GM21447 (cell line): ENCODE measurements at regions not wholly inside any gene's neighbourhood (a gene's known extent, or its start where the extent isn't known, plus 50 kb on each side); places are given as distances from the start of the nearest gene placed in this dataset.

Experiments
- ATAC-seq: cut with Tn5 transposase; IDR thresholded peaks from one replicate; pipeline ENCODE4 v1.9.1; 2021; ENCODE audit not compliant: unreplicated experiment

GRCh38 chr5:54927097-54927746, 58.2 kb downstream of the ESM1 start:
- no peak for ATAC-seq

GRCh38 chr5:54924487-54924886, 60.9 kb downstream of the ESM1 start:
- ATAC-seq: no peak

GRCh38 chr5:54917323-54917722, 68.1 kb downstream of the ESM1 start:
- no peak for ATAC-seq

GRCh38 chr5:54915466-54916027, 69.8 kb downstream of the ESM1 start:
- no peak for ATAC-seq

- no peak for ATAC-seq
Observed at GRCh38 chr5:54912021-54912420, 73.4 kb downstream of the ESM1 start.

GRCh38 chr5:54909911-54910870, 75.2 kb downstream of the ESM1 start:
- ATAC-seq: no peak

GRCh38 chr5:54908774-54909525, 76.4 kb downstream of the ESM1 start:
- ATAC-seq: no peak

GRCh38 chr5:54905942-54906537, 79.4 kb downstream of the ESM1 start:
- no peak for ATAC-seq

- ATAC-seq: no peak
Observed at GRCh38 chr5:54905246-54905795, 80.1 kb downstream of the ESM1 start.

GRCh38 chr5:54904425-54904824, 81.0 kb downstream of the ESM1 start:
- no peak for ATAC-seq

GRCh38 chr5:54902791-54903473, 82.5 kb downstream of the ESM1 start:
- ATAC-seq: peak; percentile 99

GRCh38 chr5:54900984-54901725, 84.2 kb downstream of the ESM1 start:
- ATAC-seq: no peak

GRCh38 chr5:54897001-54897400, 88.4 kb downstream of the ESM1 start:
- ATAC-seq: no peak

GRCh38 chr5:54895816-54896341, 89.5 kb downstream of the ESM1 start:
- ATAC-seq: no peak

- ATAC-seq: no peak
Observed at GRCh38 chr5:54894957-54895815, 90.2 kb downstream of the ESM1 start.

- ATAC-seq: no peak
Observed at GRCh38 chr5:54889826-54890225, 95.6 kb downstream of the ESM1 start.

- no peak for ATAC-seq
Observed at GRCh38 chr5:54887663-54888062, 97.7 kb downstream of the ESM1 start.

GRCh38 chr5:54886866-54887265, 98.5 kb downstream of the ESM1 start:
- ATAC-seq: no peak
